GM19438 (cell line): ENCODE measurements at regions not wholly inside any gene's neighbourhood (a gene's known extent, or its start where the extent isn't known, plus 50 kb on each side); places are given as distances from the start of the nearest gene placed in this dataset.
A peak's percentile ranks its signal among the peaks of the same experiment; 100 is the strongest.

ENCODE experiments used
- ATAC-seq: cut with Tn5 transposase; IDR thresholded peaks from one replicate; pipeline ENCODE4 v1.9.1; 2021; ENCODE audit warnings: low read depth; ENCODE audit not compliant: unreplicated experiment

- no peak for ATAC-seq
Measured at GRCh38 chr3:61311044-61311443, 59.8 kb upstream of the FHIT start.

GRCh38 chr3:61315871-61316270 is 64.6 kb upstream of the FHIT start:
- ATAC-seq, result no peak

- no peak for ATAC-seq
Measured at GRCh38 chr3:61323094-61323493, 71.8 kb upstream of the FHIT start.

GRCh38 chr3:61331929-61332552 is 80.8 kb upstream of the FHIT start:
- no peak for ATAC-seq

GRCh38 chr3:61333192-61333961 is 82.1 kb upstream of the FHIT start:
- ATAC-seq, result no peak

- ATAC-seq, result no peak
Measured at GRCh38 chr3:61334783-61335182, 83.5 kb upstream of the FHIT start.

- no peak for ATAC-seq
Measured at GRCh38 chr3:61340931-61341461, 89.7 kb upstream of the FHIT start.

GRCh38 chr3:61343543-61343942 is 92.3 kb upstream of the FHIT start:
- no peak for ATAC-seq

- ATAC-seq, result no peak
Measured at GRCh38 chr3:61345020-61345419, 93.8 kb upstream of the FHIT start.

GRCh38 chr3:61347981-61348380 is 96.7 kb upstream of the FHIT start:
- no peak for ATAC-seq

GRCh38 chr3:61349717-61350116 is 98.5 kb upstream of the FHIT start:
- no peak for ATAC-seq

GRCh38 chr3:61350782-61351309 is 99.6 kb upstream of the FHIT start:
- ATAC-seq, result no peak

- ATAC-seq, result no peak
Measured at GRCh38 chr3:61352306-61352705, 101.1 kb upstream of the FHIT start.

GRCh38 chr3:61353382-61353781 is 102.1 kb upstream of the FHIT start:
- no peak for ATAC-seq

- no peak for ATAC-seq
Measured at GRCh38 chr3:61354604-61355003, 103.4 kb upstream of the FHIT start.

- ATAC-seq, result no peak
Measured at GRCh38 chr3:61356685-61357084, 105.4 kb upstream of the FHIT start.

- ATAC-seq, result no peak
Measured at GRCh38 chr3:61357902-61358301, 106.7 kb upstream of the FHIT start.

- peak; percentile 99 for ATAC-seq
Measured at GRCh38 chr3:61358364-61358763, 107.1 kb upstream of the FHIT start.

- ATAC-seq, result no peak
Measured at GRCh38 chr3:61360297-61360965, 109.2 kb upstream of the FHIT start.

GRCh38 chr3:61369678-61370077 is 118.4 kb upstream of the FHIT start:
- no peak for ATAC-seq

GRCh38 chr3:61371123-61371522 is 119.9 kb upstream of the FHIT start:
- no peak for ATAC-seq
